Cardiac muscle cell (in vitro differentiated cells and primary cell): ENCODE measurements at regions not wholly inside any gene's neighbourhood (a gene's known extent, or its start where the extent isn't known, plus 50 kb on each side); places are given as distances from the start of the nearest gene placed in this dataset.

Source experiments
- DNase-seq, 2 donors: peaks; one replicate each; pipeline versions ENCODE4 v3.0.0 to v3.0.0-alpha.2; 2010 to 2017; ENCODE audit warnings: low read depth in 1 of 2, low spot score in 1 of 2
- H3K27ac ChIP-seq: fragments of 200-600 bp; sonication (generic); 2 replicates; pipeline ENCODE4 v1.5.1; 2016
- H3K27me3 ChIP-seq: fragments of 200-600 bp; sonication (generic); 2 replicates; pipeline ENCODE4 v1.6.0; 2016; ENCODE audit warnings: control low read depth
- H3K36me3 ChIP-seq: fragments of 200-600 bp; sonication (generic); 2 replicates; pipeline ENCODE4 v1.5.1; 2016; ENCODE audit warnings: control low read depth
- H3K4me1 ChIP-seq: fragments of 200-600 bp; sonication (generic); 2 replicates; pipeline ENCODE4 v1.8.1; 2017; ENCODE audit warnings: low read depth, mild to moderate bottlenecking, mixed run types
- H3K4me3 ChIP-seq: fragments of 200-600 bp; sonication (generic); 2 replicates; pipeline ENCODE4 v1.5.1; 2016; ENCODE audit warnings: mild to moderate bottlenecking
- H3K9me3 ChIP-seq: fragments of 200-600 bp; sonication (generic); 2 replicates; pipeline ENCODE4 v1.5.1; 2017; ENCODE audit warnings: low read depth, mild to moderate bottlenecking, control low read depth
- CTCF ChIP-seq: IDR thresholded peaks from 2 replicates; pipeline ENCODE4 v1.5.1; 2012; ENCODE audit warnings: low read depth, mild to moderate bottlenecking, low read length

- no peaks in the 10 kb centered on the region for H3K36me3 ChIP-seq
- DNase-seq, result no peak
- H3K27me3 ChIP-seq, result no peaks in the 10 kb centered on the region
- H3K9me3 ChIP-seq, result no peaks in the 10 kb centered on the region
- TF ChIP-seq CTCF, result no peak
- H3K27ac ChIP-seq, result no peak overlapping the region
- H3K4me1 ChIP-seq, result no peaks in the 10 kb centered on the region
- no peak overlapping the region for H3K4me3 ChIP-seq
Observed at GRCh38 chr1:30260318-30260717, 463.1 kb downstream of the MATN1 start.

GRCh38 chr1:30259631-30260030 is 463.8 kb downstream of the MATN1 start:
- DNase-seq, result no peak
- no peak overlapping the region for H3K4me3 ChIP-seq
- no peaks in the 10 kb centered on the region for H3K9me3 ChIP-seq
- no peaks in the 10 kb centered on the region for H3K4me1 ChIP-seq
- no peak overlapping the region for H3K27ac ChIP-seq
- no peaks in the 10 kb centered on the region for H3K36me3 ChIP-seq
- no peak for TF ChIP-seq CTCF
- H3K27me3 ChIP-seq, result no peaks in the 10 kb centered on the region

- no peaks in the 10 kb centered on the region for H3K9me3 ChIP-seq
- TF ChIP-seq CTCF, result no peak
- H3K27me3 ChIP-seq, result no peaks in the 10 kb centered on the region
- DNase-seq, result no peak
- H3K36me3 ChIP-seq, result no peaks in the 10 kb centered on the region
- H3K4me3 ChIP-seq, result no peak overlapping the region
- no peaks in the 10 kb centered on the region for H3K4me1 ChIP-seq
- no peak overlapping the region for H3K27ac ChIP-seq
Observed at GRCh38 chr1:30258876-30259275, 464.5 kb downstream of the MATN1 start.

GRCh38 chr1:30258471-30258870 is 464.9 kb downstream of the MATN1 start:
- Histone ChIP-seq H3K9me3 (no peaks in the 10 kb centered on the region), H3K36me3 (no peaks in the 10 kb centered on the region), H3K4me3 (no peak overlapping the region), H3K27me3 (no peaks in the 10 kb centered on the region), H3K27ac (no peak overlapping the region), H3K4me1 (no peaks in the 10 kb centered on the region)
- no peak for DNase-seq
- TF ChIP-seq CTCF, result no peak

GRCh38 chr1:30257742-30258380 is 465.5 kb downstream of the MATN1 start:
- Histone ChIP-seq H3K27ac (no peak overlapping the region), H3K4me3 (no peak overlapping the region), H3K36me3 (no peaks in the 10 kb centered on the region), H3K4me1 (no peaks in the 10 kb centered on the region), H3K27me3 (no peaks in the 10 kb centered on the region), H3K9me3 (no peaks in the 10 kb centered on the region)
- no peak for TF ChIP-seq CTCF
- DNase-seq, result no peak
